Renal cortical epithelial cell (primary cell): ENCODE measurements at regions not wholly inside any gene's neighbourhood (a gene's known extent, or its start where the extent isn't known, plus 50 kb on each side); places are given as distances from the start of the nearest gene placed in this dataset.
A peak's percentile ranks its signal among the peaks of the same experiment; 100 is the strongest.

Source experiments
- DNase-seq: peaks from one replicate; pipeline ENCODE4 v3.0.0-alpha.2; 2011; ENCODE audit warnings: low read depth

GRCh38 chr12:88417531-88417930 is 162.7 kb downstream of the KITLG start:
- DNase-seq: no peak

GRCh38 chr12:88418856-88419497 is 161.3 kb downstream of the KITLG start:
- no peak for DNase-seq

DNA sequence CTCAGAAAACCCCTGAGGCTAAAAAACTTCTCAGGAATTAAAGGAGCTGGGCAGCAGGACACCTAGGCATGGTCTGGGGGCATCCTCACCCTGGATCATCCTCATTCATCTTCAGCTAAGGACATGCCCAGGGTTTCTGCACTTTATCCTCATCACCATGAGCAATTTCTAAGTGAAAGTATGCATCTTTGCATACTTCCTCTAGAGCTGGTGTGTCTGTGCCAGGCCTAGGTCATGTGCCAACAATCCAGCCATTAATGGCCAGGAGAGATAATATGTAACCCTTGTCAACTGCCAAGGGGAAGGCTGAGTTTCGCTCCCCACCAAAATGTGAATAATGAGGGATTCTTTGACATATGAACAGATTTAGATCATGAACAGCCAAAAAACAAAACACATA is 160.5 kb downstream of the KITLG start:
- peak; percentile 13 for DNase-seq

- peak; percentile 90 for DNase-seq
Measured at GRCh38 chr12:88420457-88420856, 159.8 kb downstream of the KITLG start.

GRCh38 chr12:88424791-88425730 is 155.2 kb downstream of the KITLG start:
- DNase-seq: no peak

GRCh38 chr12:88428350-88428749 is 151.9 kb downstream of the KITLG start:
- no peak for DNase-seq

- peak; percentile 29 for DNase-seq
Measured at GRCh38 chr12:88431246-88431645, 149.0 kb downstream of the KITLG start.

DNA sequence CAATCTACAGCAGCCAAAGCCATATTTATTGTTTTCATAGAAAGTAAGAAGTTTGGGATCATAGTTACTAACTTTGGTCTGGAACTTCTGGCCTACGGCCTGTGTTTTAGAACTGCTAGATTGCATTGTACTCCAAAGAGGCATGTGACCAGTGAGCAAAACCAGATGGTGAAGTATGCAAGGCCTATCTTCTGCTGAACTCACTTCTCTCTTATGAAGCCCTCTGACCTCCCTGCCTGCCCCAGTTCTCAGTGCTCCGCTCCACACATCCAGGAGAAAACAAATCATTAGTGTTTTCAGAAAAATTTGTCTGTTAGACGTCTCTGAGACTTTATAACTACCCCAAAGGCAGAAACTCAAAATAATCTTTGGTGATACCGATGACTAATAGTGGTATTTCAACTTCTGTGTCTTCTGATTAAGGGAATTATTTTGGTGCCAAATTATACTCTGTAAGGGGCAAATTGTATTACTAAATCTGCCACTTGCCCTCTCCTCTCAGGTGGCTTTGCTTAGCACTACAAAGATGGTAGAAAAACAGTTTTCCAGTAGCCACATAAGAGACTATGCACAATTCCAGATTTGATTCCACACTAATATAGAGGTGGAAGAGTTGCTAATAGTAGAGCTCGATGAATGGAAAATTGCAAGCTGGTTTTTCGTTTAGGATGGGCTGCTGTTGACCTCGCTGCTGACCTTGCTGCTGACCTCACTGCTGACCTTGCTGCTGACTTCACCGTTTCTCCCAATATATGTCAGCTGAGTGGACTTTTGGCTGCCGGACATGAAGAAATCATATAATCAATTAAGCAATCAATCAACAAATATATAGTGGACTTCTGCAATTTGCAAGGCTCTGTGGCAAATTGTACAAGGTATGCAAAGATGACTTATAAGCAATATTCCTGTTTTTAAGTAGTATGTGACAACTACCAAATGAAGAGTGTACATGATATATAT is 147.5 kb downstream of the KITLG start:
- DNase-seq: no peak

- peak; percentile 9 for DNase-seq
Measured at GRCh38 chr12:88433997-88434703, 146.1 kb downstream of the KITLG start.

DNA sequence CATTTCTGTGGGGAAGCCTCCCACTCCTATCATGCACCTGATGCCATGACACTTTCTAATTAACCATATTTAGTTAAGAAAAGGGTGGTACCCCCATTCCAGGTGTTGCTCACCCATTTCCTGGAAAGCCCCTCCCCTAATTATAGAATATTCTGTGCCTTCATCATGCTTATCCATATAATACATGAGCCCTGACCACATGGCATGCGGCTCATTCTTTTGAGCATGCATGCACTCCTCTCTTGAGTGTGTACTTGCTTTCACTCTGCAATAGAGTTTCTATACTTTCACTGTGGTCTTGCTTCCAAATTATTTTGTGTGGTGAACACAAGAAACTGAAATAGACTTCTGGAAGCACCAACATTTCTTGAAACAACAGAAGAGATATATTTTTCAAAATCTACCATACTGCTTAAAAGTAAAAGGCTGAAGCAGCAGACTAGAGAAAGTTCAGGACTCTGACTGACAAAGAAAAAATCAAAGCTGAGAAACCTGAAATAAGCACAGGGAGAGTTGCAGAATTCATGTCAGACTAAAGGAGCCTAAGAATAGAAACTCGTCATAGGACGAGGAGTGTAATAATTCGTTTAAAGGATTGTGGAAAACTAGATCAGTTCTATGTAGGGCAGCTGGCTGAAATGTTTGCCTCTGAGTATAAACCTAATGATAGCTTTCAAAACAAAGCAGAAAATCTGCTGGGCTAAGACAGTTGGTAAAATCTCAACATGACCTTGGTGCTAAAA is 144.8 kb downstream of the KITLG start:
- DNase-seq: no peak

GRCh38 chr12:88437226-88437625 is 143.0 kb downstream of the KITLG start:
- DNase-seq: no peak
